ENCODE measurements at regions not wholly inside any gene's neighbourhood (a gene's known extent, or its start where the extent isn't known, plus 50 kb on each side); places are given as distances from the start of the nearest gene placed in this dataset.

- intact Hi-C loops (cut with micrococcal nuclease), result no loop called here
- DNase-seq, result no peak
- Histone ChIP-seq H3K9ac (ENCODE audit: insufficient read depth, low read length, poor library complexity, severe bottlenecking) (no peak overlapping the region), H4K20me1 (ENCODE audit: insufficient read depth, low read length) (no peaks in the 10 kb centered on the region), H2AFZ (ENCODE audit: insufficient read depth, low read depth, low read length, poor library complexity, severe bottlenecking) (no peak overlapping the region), H3K79me2 (ENCODE audit: insufficient read depth, low read length) (no peaks in the 10 kb centered on the region), H3K4me2 (replicated peaks; ENCODE audit: extremely low read depth, low read length, poor library complexity, severe bottlenecking) (no peak overlapping the region), H3K9me3 (replicated peaks in 1 of 2; ENCODE audit: control insufficient read depth in 1 of 2, insufficient read depth in 1 of 2, low read length in 2 of 2) (peaks cover 0 to 4% of the 10 kb centered on the region in 2 donors), H3K27me3 (ENCODE audit: control insufficient read depth in 2 of 2, insufficient read depth in 2 of 2, low read length in 2 of 2) (no peaks in the 10 kb centered on the region), H3K4me1 (ENCODE audit: control insufficient read depth in 1 of 2, insufficient read depth in 2 of 2, low read length in 2 of 2) (no peaks in the 10 kb centered on the region), H3K36me3 (replicated peaks in 1 of 2; ENCODE audit: control insufficient read depth in 1 of 2, insufficient read depth in 2 of 2, low read length in 2 of 2) (no peaks in the 10 kb centered on the region), H3K27ac (ENCODE audit: low read depth in 1 of 2, low read length in 2 of 2) (no peak overlapping the region), H3K4me3 (replicated peaks in 1 of 3; ENCODE audit: low read depth in 2 of 3, low read length in 3 of 3) (no peak overlapping the region)
- Mint-ChIP-seq H3K9me3 (peaks cover 0 to 11% (median 7%) of the 10 kb centered on the region in 7 donors), H3K27ac (no peak overlapping the region), H3K4me3 (no peak overlapping the region), H3K4me1 (no peaks in the 10 kb centered on the region), H3K36me3 (no peaks in the 10 kb centered on the region), H3K27me3 (ENCODE audit: low read depth in 3 of 3) (no peaks in the 10 kb centered on the region)
- TF ChIP-seq CTCF (IDR thresholded peaks at IDR 0.05), result no peak
- WGBS (ENCODE audit: insufficient coverage), result 60% methylated on average over 1 of the region's 1 CpG
These were observed 403.0 kb upstream of the RBMS3 start for GRCh38 chr3:28877912-28878311.

GRCh38 chr3:28890373-28890772 is 390.5 kb upstream of the RBMS3 start:
- Histone ChIP-seq H2AFZ (ENCODE audit: insufficient read depth, low read depth, low read length, poor library complexity, severe bottlenecking) (no peak overlapping the region), H3K4me1 (ENCODE audit: control insufficient read depth in 1 of 2, insufficient read depth in 2 of 2, low read length in 2 of 2) (no peaks in the 10 kb centered on the region), H3K9ac (ENCODE audit: insufficient read depth, low read length, poor library complexity, severe bottlenecking) (no peak overlapping the region), H3K36me3 (replicated peaks in 1 of 2; ENCODE audit: control insufficient read depth in 1 of 2, insufficient read depth in 2 of 2, low read length in 2 of 2) (no peaks in the 10 kb centered on the region), H3K4me2 (replicated peaks; ENCODE audit: extremely low read depth, low read length, poor library complexity, severe bottlenecking) (no peak overlapping the region), H4K20me1 (ENCODE audit: insufficient read depth, low read length) (no peaks in the 10 kb centered on the region), H3K4me3 (replicated peaks in 1 of 3; ENCODE audit: low read depth in 2 of 3, low read length in 3 of 3) (no peak overlapping the region), H3K79me2 (ENCODE audit: insufficient read depth, low read length) (no peaks in the 10 kb centered on the region), H3K27ac (ENCODE audit: low read depth in 1 of 2, low read length in 2 of 2) (no peak overlapping the region), H3K27me3 (ENCODE audit: control insufficient read depth in 2 of 2, insufficient read depth in 2 of 2, low read length in 2 of 2) (no peaks in the 10 kb centered on the region), H3K9me3 (replicated peaks in 1 of 2; ENCODE audit: control insufficient read depth in 1 of 2, insufficient read depth in 1 of 2, low read length in 2 of 2) (no peaks in the 10 kb centered on the region)
- H3K4me1 Mint-ChIP-seq, result no peaks in the 10 kb centered on the region
- no peaks in the 10 kb centered on the region for H3K36me3 Mint-ChIP-seq
- no peak for TF ChIP-seq CTCF (IDR thresholded peaks at IDR 0.05)
- no CpG with 5 or more reads among the region's 1 CpG for WGBS (ENCODE audit: insufficient coverage)
- no peak overlapping the region for H3K27ac Mint-ChIP-seq
- H3K9me3 Mint-ChIP-seq, result peaks cover 2 to 8% (median 5%) of the 10 kb centered on the region in 7 donors
- intact Hi-C loops (cut with micrococcal nuclease), result no loop called here
- peaks cover 0 to 2% (median 1%) of the 10 kb centered on the region in 3 donors for H3K27me3 Mint-ChIP-seq (ENCODE audit: low read depth in 3 of 3)
- H3K4me3 Mint-ChIP-seq, result no peak overlapping the region
- no peak for DNase-seq

Data from CD14-positive monocyte (primary cell).